ENCODE measurements at regions not wholly inside any gene's neighbourhood (a gene's known extent, or its start where the extent isn't known, plus 50 kb on each side); places are given as distances from the start of the nearest gene placed in this dataset.

- Histone ChIP-seq H4K91ac (ENCODE audit: insufficient read depth, low read depth, low read length) (peak overlapping the region; percentile 90), H2AFZ (replicated peaks; ENCODE audit: low read length, poor library complexity) (peak overlapping the region; percentile 47), H3K36me3 (ENCODE audit: control insufficient read depth, insufficient read depth, low read length) (no peaks in the 10 kb centered on the region), H2BK120ac (ENCODE audit: low read depth, low read length) (peak overlapping the region; percentile 98), H2BK20ac (ENCODE audit: low read depth, low read length) (peak overlapping the region; percentile 30), H3K4me3 (ENCODE audit: insufficient read depth, low read depth, low read length) (no peak overlapping the region), H3K27me3 (ENCODE audit: control insufficient read depth, insufficient read depth, low read length) (no peaks in the 10 kb centered on the region), H3K14ac (replicated peaks; ENCODE audit: low read depth, low read length) (peak overlapping the region; percentile 92; the same call in 1 of the 2 replicates), H4K20me1 (ENCODE audit: insufficient read depth, low read length) (no peaks in the 10 kb centered on the region), H2BK5ac (ENCODE audit: low read depth, low read length, poor library complexity, severe bottlenecking) (peak overlapping the region; percentile 100), H3K18ac (ENCODE audit: low read depth, low read length) (no peak overlapping the region), H3K9me1 (ENCODE audit: insufficient read depth, low read length) (peaks cover 29% of the 10 kb centered on the region), H3K56ac (ENCODE audit: extremely low read depth, insufficient read depth, low read length) (no peak overlapping the region), H3K4me1 (ENCODE audit: control insufficient read depth, insufficient read depth, low read length) (peaks cover 40% of the 10 kb centered on the region), H4K5ac (ENCODE audit: low read depth, low read length) (peak overlapping the region; percentile 15; the same call in 1 of the 2 replicates), H3K27ac (ENCODE audit: insufficient read depth, low read length) (no peak overlapping the region), H2AK9ac (replicated peaks; ENCODE audit: low read depth, low read length, poor library complexity) (no peak overlapping the region), H4K8ac (ENCODE audit: low read depth in 2 of 2, low read length in 2 of 2) (peak overlapping the region in 1 of 2 experiments; percentile 12; a peak in 1 of 4 replicates), H2BK15ac (ENCODE audit: low read depth, low read length) (peak overlapping the region; percentile 84; the same call in 2 of the 3 replicates), H2AK5ac (ENCODE audit: low read depth, low read length) (peak overlapping the region; percentile 96), H3K79me1 (ENCODE audit: low read depth in 1 of 2, low read length in 2 of 2) (peaks cover 0 to 22% of the 10 kb centered on the region in 2 experiments; a peak in 2 of 4 replicates), H3K9ac (ENCODE audit: low read depth, low read length) (no peak overlapping the region), H3K4ac (ENCODE audit: low read depth, low read length) (peak overlapping the region; percentile 98; the same call in 1 of the 2 replicates), H3K4me2 (ENCODE audit: low read depth, low read length) (no peak overlapping the region), H3K23ac (ENCODE audit: low read depth, low read length) (no peak overlapping the region), H3K9me3 (ENCODE audit: control insufficient read depth, insufficient read depth, low read length) (no peaks in the 10 kb centered on the region)
- ChIA-PET POLR2A (ENCODE audit: unreplicated experiment) (no interaction called here), CTCF (no interaction called here)
- dilution Hi-C loops (cut with HindIII; ENCODE audit: low sequenced_read_pairs, unreplicated experiment) = no loop called here
- ATAC-seq (ENCODE audit: low read depth) (no peak), DNase-seq (no peak)
- intact Hi-C loops (cut with micrococcal nuclease) = no loop called here
- 92% methylated on average over 7 of the region's 18 CpGs; no CpG with 5 or more reads in 1 of the 2 experiments for WGBS, 2 experiments (ENCODE audit: extremely low coverage in 2 of 2, insufficient read length in 1 of 2)
- no TSS peak for BruUV-seq (replicated peaks)
- in situ Hi-C loops (cut with MboI; ENCODE audit: low sequenced_read_pairs) = no loop called here
- TF ChIP-seq RAD21 (IDR thresholded peaks at IDR 0.05; ENCODE audit: low read length) (no peak), MXI1 (IDR thresholded peaks at IDR 0.05; ENCODE audit: borderline replicate concordance, low read depth, low read length) (no peak), RFX5 (IDR thresholded peaks at IDR 0.05; ENCODE audit: low read depth, low read length) (no peak), MAFK (IDR thresholded peaks at IDR 0.05; ENCODE audit: low read depth, low read length) (no peak), BHLHE40 (IDR thresholded peaks at IDR 0.05; ENCODE audit: low read depth, low read length) (no peak), FOS (IDR thresholded peaks at IDR 0.05; ENCODE audit: low read depth, low read length) (no peak), CEBPB (IDR thresholded peaks at IDR 0.05; ENCODE audit: low read depth, low read length) (no peak), ELK1 (IDR thresholded peaks at IDR 0.05; ENCODE audit: borderline replicate concordance, low read depth, low read length) (no peak), CHD1 (IDR thresholded peaks at IDR 0.05; ENCODE audit: low read depth, low read length) (no peak), NFE2L2 (IDR thresholded peaks at IDR 0.05; ENCODE audit: low read depth, low read length) (no peak), MAZ (IDR thresholded peaks at IDR 0.05; ENCODE audit: borderline replicate concordance, low read depth, low read length) (no peak), POLR2A (IDR thresholded peaks at IDR 0.05; ENCODE audit: low read depth, low read length) (no peak), SMC3 (IDR thresholded peaks at IDR 0.05; ENCODE audit: low read depth, low read length) (no peak), RCOR1 (IDR thresholded peaks at IDR 0.05; ENCODE audit: insufficient replicate concordance, low read length) (no peak)
- TF ChIP-seq, protein P1, sequence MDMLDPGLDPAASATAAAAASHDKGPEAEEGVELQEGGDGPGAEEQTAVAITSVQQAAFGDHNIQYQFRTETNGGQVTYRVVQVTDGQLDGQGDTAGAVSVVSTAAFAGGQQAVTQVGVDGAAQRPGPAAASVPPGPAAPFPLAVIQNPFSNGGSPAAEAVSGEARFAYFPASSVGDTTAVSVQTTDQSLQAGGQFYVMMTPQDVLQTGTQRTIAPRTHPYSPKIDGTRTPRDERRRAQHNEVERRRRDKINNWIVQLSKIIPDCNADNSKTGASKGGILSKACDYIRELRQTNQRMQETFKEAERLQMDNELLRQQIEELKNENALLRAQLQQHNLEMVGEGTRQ (IDR thresholded peaks at IDR 0.05; ENCODE audit: low read depth, low read length) = no peak
Measured at GRCh38 chr7:91396-92175, 100.8 kb upstream of the FAM20C start.

Measured in IMR-90 (cell line).